Skeletal muscle cell (primary cell): ENCODE measurements at regions not wholly inside any gene's neighbourhood (a gene's known extent, or its start where the extent isn't known, plus 50 kb on each side); places are given as distances from the start of the nearest gene placed in this dataset.

Experiments used
- DNase-seq: peaks from one replicate; pipeline ENCODE4 v3.0.0-alpha.2; 2010; ENCODE audit warnings: low read depth
- H3K4me3 ChIP-seq: 2 replicates; pipeline ENCODE4 v1.5.1; 2011; ENCODE audit warnings: low read depth, mild to moderate bottlenecking, control low read depth, low read length, moderate library complexity

GRCh38 chr2:207255565-207256470 lies 90.1 kb upstream of the KLF7 start:
- H3K4me3 ChIP-seq: no peak overlapping the region
- no peak for DNase-seq

DNA sequence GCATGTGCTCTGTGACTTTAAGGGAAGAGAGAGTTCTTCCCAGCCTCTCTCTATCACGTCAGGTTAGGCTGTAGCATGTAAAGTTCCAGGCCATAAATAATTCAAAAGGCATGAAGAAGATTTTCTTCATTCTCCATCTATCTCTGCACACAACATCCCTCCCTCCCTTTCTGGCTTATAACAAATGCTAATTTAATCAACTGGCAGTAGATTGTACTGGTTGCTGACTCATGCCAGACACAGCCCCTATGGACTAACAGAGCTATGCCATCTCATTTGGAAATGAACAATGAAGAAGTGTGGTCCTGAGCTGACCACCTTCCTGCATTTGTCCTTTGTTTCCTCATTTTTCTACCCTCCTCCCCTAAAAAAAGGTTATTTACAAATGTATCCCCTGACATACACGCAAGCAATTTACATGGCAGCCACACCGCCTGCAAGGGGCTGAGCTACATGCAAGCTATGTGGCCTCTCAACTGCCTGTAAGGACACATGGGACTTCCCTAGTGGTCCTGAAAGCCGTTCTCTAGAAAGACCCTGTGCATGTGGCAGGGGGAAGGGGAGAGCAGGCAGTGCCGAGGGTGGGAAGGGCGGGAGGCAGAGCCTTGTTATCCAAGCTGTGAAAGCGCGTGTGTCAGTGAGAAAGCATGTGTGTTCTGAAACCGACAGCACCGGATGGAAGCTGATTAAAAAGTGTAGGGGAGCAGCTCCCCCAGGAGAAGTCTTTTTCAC lies 90.9 kb upstream of the KLF7 start:
- no peak for DNase-seq
- H3K4me3 ChIP-seq: no peak overlapping the region

GRCh38 chr2:207257251-207258250 lies 91.8 kb upstream of the KLF7 start:
- no peak for DNase-seq
- no peak overlapping the region for H3K4me3 ChIP-seq

DNA sequence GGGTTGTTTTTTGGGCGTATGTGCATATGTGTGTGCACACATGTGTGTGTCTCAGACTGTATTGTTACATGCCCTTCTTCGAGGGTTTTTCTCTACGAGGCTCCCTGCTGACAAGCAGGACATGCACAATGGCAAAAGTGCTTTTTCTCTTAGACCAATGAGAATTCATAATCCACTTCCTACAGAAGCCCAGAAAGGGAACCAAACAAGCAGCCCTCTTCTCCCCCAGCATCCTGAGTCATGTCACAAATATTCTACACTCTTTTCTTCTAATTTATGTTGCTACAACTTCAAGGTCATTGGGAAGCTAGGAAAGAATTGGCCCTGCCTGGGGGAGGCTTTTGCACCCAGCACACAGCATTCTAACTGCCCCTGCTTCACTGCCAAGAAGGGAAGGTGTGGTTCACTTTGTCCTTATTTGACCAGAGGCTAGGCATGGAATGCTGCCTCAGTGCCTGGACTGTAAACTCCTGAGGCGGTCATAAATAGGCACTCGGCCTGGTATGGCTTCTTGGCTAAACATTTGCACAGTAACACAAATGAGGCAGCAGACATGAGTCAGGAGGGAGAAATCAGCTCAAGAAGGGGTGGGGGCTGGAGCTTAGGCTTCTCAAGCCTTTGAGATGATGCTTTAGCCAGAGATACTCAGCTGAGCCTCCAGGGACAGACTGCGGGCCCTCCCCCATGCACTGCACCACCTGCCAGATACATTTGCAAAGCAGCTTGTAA lies 92.7 kb upstream of the KLF7 start:
- DNase-seq: peak; percentile 100
- H3K4me3 ChIP-seq: no peak overlapping the region

GRCh38 chr2:207260021-207260420 lies 94.3 kb upstream of the KLF7 start:
- no peak for DNase-seq

DNA sequence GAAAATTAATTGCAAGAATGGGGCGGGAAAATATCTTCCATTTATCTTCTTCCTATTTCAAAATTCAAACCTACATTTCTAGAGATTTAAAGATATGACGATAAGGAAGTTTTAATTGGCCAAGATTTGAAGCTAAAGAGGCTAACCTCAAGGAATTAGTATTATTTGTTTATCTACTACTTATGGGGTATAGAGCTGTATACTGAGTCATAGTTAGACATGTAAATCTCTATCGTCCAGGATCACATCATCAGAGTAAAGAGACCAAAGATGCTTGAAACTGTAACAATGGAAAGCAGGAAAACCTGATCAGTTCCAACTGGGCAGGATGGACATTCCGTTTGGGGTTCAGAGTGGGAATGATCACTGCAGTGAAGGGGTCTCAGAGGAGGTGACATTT lies 95.2 kb upstream of the KLF7 start:
- H3K4me3 ChIP-seq: no peak overlapping the region
- DNase-seq: no peak

More at GRCh38 chr2:207260021-207260420, 94.3 kb upstream of the KLF7 start:
- H3K4me3 ChIP-seq: no peak overlapping the region

DNA sequence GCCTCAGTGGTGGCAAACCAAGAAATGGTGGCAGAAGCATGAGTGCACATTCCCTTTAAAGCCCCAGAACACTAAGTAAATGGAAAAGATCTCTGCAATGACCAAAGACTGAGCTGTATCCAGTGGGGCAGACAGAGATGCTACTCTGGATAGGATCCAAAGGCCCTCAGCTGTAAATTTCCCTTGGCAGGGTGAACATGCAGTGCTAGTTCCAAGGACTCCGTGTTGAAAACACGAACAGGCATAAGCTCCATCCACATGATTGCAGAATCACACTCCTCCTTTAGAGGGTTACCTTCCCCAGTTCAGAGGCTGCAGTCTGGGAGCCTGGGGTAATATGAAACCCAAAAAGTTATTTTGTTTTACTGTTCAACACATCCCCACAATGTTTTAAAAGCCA lies 98.6 kb upstream of the KLF7 start:
- H3K4me3 ChIP-seq: no peak overlapping the region

DNA sequence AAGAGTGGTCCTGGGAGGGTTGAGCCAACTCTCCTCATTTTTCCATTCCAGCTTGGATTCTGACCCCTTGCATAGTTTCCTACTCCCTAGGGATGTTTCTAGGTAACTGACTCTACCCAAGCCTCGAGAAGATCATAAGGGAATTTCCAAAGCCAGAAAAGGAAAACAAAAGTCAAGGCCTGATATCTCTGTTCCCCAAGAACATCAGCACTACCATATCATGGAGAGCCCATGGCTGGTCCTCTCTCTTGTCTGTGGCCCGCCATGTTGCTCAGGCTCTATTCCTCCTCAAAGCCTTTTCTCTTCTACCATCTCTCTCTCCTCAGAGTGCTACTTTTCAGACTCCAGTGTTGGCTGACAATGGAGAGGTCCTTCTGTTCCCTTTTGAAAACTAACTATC lies 99.6 kb upstream of the KLF7 start:
- H3K4me3 ChIP-seq: no peak overlapping the region
- no peak for DNase-seq

More for the DNA sequence above, 98.6 kb upstream of the KLF7 start:
- no peak for DNase-seq

DNA sequence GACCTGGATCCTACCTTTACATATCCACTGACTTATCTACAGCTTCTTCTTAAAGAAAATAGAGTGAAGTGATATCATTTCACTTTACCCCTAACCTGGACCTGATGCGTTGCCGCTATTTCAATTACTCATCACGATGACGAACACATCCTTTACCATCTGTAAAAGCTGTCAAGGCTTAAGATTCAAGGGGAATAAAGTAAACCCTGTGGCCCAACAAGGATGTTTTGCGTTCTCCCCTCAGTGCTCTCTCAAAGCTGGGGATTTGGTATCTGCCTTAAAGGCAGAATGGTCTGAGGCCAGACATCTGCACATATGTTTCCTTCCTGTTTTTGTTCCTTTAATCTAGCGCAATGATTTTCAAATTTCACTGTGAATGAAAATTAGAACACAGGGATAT lies 100.1 kb upstream of the KLF7 start:
- no peak for DNase-seq
- no peak overlapping the region for H3K4me3 ChIP-seq

GRCh38 chr2:207266648-207267047 lies 100.9 kb upstream of the KLF7 start:
- DNase-seq: no peak
- no peak overlapping the region for H3K4me3 ChIP-seq

GRCh38 chr2:207269038-207269437 lies 103.3 kb upstream of the KLF7 start:
- no peak for DNase-seq

GRCh38 chr2:207274530-207275189 lies 108.9 kb upstream of the KLF7 start:
- DNase-seq: no peak
- H3K4me3 ChIP-seq: no peak overlapping the region

More at GRCh38 chr2:207269038-207269437, 103.3 kb upstream of the KLF7 start:
- H3K4me3 ChIP-seq: no peak overlapping the region

- DNase-seq: no peak
Observed at GRCh38 chr2:207275779-207276178, 110.0 kb upstream of the KLF7 start.

DNA sequence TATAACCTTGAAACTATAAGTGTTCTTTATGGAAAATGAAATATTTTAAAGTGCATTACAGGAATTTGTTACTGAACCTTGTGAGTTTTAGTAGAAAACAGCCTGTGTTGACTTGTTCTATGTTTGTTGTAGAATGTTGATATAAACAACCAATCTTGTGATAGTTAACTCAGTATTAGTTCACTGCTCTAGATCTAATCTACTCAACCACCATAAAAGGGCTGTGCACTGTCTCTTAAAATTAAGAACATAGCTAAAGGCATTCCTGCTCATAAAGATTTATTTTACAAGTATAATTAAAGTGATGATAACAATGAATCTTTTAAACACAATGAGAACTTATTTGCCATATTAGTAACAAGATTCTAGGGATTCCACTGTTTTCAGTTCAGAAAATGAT lies 110.5 kb upstream of the KLF7 start:
- H3K4me3 ChIP-seq: no peak overlapping the region
- DNase-seq: no peak

More at GRCh38 chr2:207275779-207276178, 110.0 kb upstream of the KLF7 start:
- no peak overlapping the region for H3K4me3 ChIP-seq

DNA sequence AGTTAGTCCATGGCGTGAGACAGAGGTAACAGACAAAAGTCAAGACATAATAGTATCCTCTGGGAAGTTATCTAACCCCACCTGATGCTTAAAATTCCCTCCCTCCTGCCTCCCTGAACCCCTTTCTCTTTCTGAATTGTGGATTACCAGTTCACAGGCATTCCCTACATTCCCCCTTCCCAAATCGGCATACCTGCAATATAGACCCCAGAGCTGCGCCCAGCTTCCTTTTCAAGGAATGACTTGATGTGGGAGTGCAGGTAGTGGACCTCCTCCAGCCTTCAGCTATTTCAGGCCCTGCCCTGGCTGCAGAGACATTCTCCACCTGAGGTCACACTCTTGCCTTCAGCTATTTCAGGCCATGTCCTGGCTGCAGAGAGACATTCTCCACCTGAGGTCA lies 111.1 kb upstream of the KLF7 start:
- no peak overlapping the region for H3K4me3 ChIP-seq
- DNase-seq: no peak

DNA sequence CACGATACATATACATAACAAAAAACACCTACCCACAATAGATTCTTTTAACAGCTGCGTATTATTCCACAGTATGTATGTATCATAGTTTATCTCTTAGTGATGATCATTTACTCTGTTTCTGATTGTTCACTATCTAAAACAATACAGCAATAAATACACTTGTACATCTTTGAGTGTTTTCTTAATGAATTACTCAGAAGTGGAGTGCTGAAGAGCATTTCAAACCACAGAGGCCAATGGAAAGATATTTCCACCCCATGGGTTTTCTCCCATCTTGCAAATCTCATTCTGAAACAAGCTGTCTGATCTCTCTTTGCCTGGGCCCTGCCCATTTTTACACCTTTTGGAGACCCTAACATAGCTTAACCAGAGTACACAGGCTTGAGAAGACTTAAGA lies 113.8 kb upstream of the KLF7 start:
- no peak for DNase-seq
- no peak overlapping the region for H3K4me3 ChIP-seq

- DNase-seq: no peak
- H3K4me3 ChIP-seq: no peak overlapping the region
Observed at GRCh38 chr2:207281436-207281835, 115.7 kb upstream of the KLF7 start.

GRCh38 chr2:207282916-207283315 lies 117.2 kb upstream of the KLF7 start:
- no peak overlapping the region for H3K4me3 ChIP-seq
- no peak for DNase-seq
